KMS-11 (cell line): ENCODE measurements at regions not wholly inside any gene's neighbourhood (a gene's known extent, or its start where the extent isn't known, plus 50 kb on each side); places are given as distances from the start of the nearest gene placed in this dataset.

Source experiments
- H2AFZ ChIP-seq: fragments of 200-600 bp; sonication (generic); 2 replicates; pipeline ENCODE4 v1.6.1; 2016; ENCODE audit warnings: antibody characterized with exemption, mixed run types, low read depth
- H3K27ac ChIP-seq: fragments of 200-600 bp; sonication (generic); 2 replicates; pipeline ENCODE4 v1.6.1; 2016; ENCODE audit warnings: mild to moderate bottlenecking, mixed run types
- H3K27me3 ChIP-seq: fragments of 200-600 bp; sonication (generic); 2 replicates; pipeline ENCODE4 v1.6.1; 2017; ENCODE audit warnings: mild to moderate bottlenecking, low read depth, mixed run types, moderate library complexity; ENCODE audit not compliant: insufficient read depth
- H3K36me3 ChIP-seq: fragments of 200-600 bp; sonication (generic); 2 replicates; pipeline ENCODE4 v1.6.1; 2017; ENCODE audit warnings: mild to moderate bottlenecking, mixed run types; ENCODE audit not compliant: insufficient read depth
- H3K4me1 ChIP-seq: fragments of 200-600 bp; sonication (generic); 2 replicates; pipeline ENCODE4 v1.6.1; 2016; ENCODE audit warnings: mild to moderate bottlenecking, low read depth, mixed run types; ENCODE audit not compliant: poor library complexity, severe bottlenecking
- H3K4me2 ChIP-seq: fragments of 200-600 bp; sonication (generic); 2 replicates; pipeline ENCODE4 v1.7.0; 2016; ENCODE audit warnings: mild to moderate bottlenecking, mixed run types
- H3K4me3 ChIP-seq: fragments of 200-600 bp; sonication (generic); IDR thresholded peaks from 2 replicates; pipeline ENCODE4 v1.6.1; 2017; ENCODE audit warnings: low read depth, low read length, mixed read lengths; ENCODE audit not compliant: insufficient read depth
- H3K79me2 ChIP-seq: fragments of 200-600 bp; sonication (generic); 2 replicates; pipeline ENCODE4 v1.6.1; 2016; ENCODE audit warnings: low read depth, mixed run types; ENCODE audit not compliant: insufficient read depth
- H3K9ac ChIP-seq: fragments of 200-600 bp; sonication (generic); 2 replicates; pipeline ENCODE4 v1.6.1; 2016; ENCODE audit warnings: mild to moderate bottlenecking, mixed run types
- H4K20me1 ChIP-seq: fragments of 200-600 bp; sonication (generic); 2 replicates; pipeline ENCODE4 v1.6.1; 2016; ENCODE audit warnings: mild to moderate bottlenecking, mixed run types; ENCODE audit not compliant: insufficient read depth
- TF ChIP-seq, protein P1 (sequence below): fragments of 200-600 bp; sonication (generic); conservative IDR thresholded peaks from 2 replicates; pipeline ENCODE4 v1.6.1; 2017; ENCODE audit warnings: low read depth, mild to moderate bottlenecking, antibody characterized with exemption, low read length, moderate library complexity, mixed read lengths

DNA sequence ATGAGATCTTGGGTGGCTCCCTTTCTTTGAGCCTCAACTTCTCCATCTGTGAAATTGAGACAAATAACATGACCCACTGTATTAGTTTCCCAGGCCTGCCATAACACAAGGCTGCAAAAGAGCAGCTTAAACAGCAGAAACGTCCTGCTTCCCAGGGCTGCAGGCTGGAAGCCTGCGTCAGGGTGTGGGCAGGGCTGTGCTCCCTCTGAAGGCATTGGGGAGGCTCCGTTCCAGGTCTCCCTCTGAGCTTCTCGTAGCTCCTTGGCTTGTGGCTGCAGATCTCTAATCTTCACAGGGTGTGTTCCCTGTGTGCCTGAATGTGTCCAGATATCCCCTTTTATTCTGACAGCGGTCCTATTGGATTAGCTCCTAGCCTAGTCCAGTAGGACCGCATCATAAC, 147.1 kb downstream of the VRK1 start:
- Histone ChIP-seq H2AFZ (no peak overlapping the region), H4K20me1 (no peaks in the 10 kb centered on the region), H3K9ac (no peak overlapping the region), H3K4me1 (no peaks in the 10 kb centered on the region), H3K4me3 (no peak overlapping the region), H3K79me2 (no peaks in the 10 kb centered on the region), H3K27ac (no peak overlapping the region), H3K27me3 (no peaks in the 10 kb centered on the region), H3K4me2 (no peak overlapping the region), H3K36me3 (no peaks in the 10 kb centered on the region)
- TF ChIP-seq, protein P1, sequence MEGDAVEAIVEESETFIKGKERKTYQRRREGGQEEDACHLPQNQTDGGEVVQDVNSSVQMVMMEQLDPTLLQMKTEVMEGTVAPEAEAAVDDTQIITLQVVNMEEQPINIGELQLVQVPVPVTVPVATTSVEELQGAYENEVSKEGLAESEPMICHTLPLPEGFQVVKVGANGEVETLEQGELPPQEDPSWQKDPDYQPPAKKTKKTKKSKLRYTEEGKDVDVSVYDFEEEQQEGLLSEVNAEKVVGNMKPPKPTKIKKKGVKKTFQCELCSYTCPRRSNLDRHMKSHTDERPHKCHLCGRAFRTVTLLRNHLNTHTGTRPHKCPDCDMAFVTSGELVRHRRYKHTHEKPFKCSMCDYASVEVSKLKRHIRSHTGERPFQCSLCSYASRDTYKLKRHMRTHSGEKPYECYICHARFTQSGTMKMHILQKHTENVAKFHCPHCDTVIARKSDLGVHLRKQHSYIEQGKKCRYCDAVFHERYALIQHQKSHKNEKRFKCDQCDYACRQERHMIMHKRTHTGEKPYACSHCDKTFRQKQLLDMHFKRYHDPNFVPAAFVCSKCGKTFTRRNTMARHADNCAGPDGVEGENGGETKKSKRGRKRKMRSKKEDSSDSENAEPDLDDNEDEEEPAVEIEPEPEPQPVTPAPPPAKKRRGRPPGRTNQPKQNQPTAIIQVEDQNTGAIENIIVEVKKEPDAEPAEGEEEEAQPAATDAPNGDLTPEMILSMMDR, result no peak

DNA sequence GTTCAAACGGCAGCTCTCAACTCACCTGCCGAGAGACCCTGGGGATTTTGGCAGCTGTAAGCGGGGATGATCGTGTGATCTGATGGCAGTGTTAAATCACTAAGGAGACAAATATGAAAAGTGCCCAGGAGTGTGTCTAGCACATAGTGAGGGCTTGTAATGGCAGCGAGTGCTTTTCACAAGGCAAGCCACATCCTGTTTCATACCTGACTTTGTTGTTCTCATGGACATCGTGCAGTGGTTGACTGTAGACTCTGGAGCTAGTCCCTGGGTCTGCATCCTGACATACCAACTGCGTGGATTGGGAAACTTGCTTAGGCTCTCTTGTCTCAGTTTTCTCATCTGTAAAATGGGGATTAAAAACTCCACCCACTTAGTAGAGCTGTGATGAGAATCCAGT, 148.5 kb downstream of the VRK1 start:
- Histone ChIP-seq H3K27ac (no peak overlapping the region), H3K9ac (no peak overlapping the region), H3K4me3 (no peak overlapping the region), H4K20me1 (no peaks in the 10 kb centered on the region), H3K36me3 (no peaks in the 10 kb centered on the region), H3K27me3 (no peaks in the 10 kb centered on the region), H3K4me2 (no peak overlapping the region), H2AFZ (no peak overlapping the region), H3K4me1 (no peaks in the 10 kb centered on the region), H3K79me2 (no peaks in the 10 kb centered on the region)
- TF ChIP-seq, protein P1, result no peak

DNA sequence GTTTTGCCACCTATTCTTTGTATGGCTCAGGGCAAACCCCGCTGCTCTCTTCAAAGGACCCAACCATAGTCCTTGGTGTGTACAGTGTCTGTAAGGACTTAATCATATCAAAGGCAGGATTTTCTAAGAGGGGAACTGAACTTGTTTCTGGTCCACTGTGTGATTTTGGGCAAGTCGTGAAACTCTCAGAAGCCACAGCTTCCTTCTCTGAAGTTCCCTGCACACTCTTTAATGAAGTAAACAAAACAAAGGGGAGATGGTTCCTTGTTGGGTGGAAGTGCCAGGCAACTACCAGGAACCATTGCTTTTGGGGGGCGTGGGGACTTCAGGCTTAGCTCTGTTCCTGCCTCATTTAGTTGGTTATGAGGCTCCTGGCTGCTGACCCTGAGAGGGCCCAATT, 152.4 kb downstream of the VRK1 start:
- no peaks in the 10 kb centered on the region for H3K79me2 ChIP-seq
- no peaks in the 10 kb centered on the region for H4K20me1 ChIP-seq
- H3K4me2 ChIP-seq, result no peak overlapping the region
- no peaks in the 10 kb centered on the region for H3K4me1 ChIP-seq
- no peaks in the 10 kb centered on the region for H3K36me3 ChIP-seq
- H3K27me3 ChIP-seq, result no peaks in the 10 kb centered on the region
- TF ChIP-seq, protein P1, result no peak
- no peak overlapping the region for H3K27ac ChIP-seq
- H2AFZ ChIP-seq, result no peak overlapping the region
- H3K4me3 ChIP-seq, result no peak overlapping the region
- H3K9ac ChIP-seq, result no peak overlapping the region

DNA sequence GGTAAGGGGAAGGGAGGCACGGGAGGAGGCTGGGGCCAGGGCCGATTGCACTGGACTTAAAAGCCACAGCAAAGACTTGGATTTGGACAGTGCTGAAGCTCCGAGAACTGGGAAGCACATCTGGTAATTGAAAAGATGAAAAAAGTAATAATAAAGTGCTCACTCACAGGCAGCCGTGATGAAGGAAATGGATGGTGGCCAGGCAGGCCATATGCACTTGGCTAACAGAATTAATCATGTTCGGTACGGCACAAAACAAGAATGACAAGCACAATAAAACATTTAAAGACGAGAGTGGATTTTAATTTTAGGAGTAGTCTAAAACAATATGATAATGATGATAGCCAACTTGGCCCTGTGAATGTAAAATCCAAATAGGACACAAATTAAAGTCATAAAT, 154.3 kb downstream of the VRK1 start:
- Histone ChIP-seq H3K4me3 (no peak overlapping the region), H3K36me3 (no peaks in the 10 kb centered on the region), H3K27ac (no peak overlapping the region), H3K27me3 (no peaks in the 10 kb centered on the region), H3K9ac (no peak overlapping the region), H2AFZ (no peak overlapping the region), H3K79me2 (no peaks in the 10 kb centered on the region), H3K4me2 (no peak overlapping the region), H4K20me1 (no peaks in the 10 kb centered on the region), H3K4me1 (no peaks in the 10 kb centered on the region)
- TF ChIP-seq, protein P1, result no peak
